ENCODE measurements at regions not wholly inside any gene's neighbourhood (a gene's known extent, or its start where the extent isn't known, plus 50 kb on each side); places are given as distances from the start of the nearest gene placed in this dataset.
"Not testable (repeated sequence)": the region's sequence is repeated elsewhere in the genome, so short reads cannot be mapped to it uniquely, and the experiment has no call there.

DNA sequence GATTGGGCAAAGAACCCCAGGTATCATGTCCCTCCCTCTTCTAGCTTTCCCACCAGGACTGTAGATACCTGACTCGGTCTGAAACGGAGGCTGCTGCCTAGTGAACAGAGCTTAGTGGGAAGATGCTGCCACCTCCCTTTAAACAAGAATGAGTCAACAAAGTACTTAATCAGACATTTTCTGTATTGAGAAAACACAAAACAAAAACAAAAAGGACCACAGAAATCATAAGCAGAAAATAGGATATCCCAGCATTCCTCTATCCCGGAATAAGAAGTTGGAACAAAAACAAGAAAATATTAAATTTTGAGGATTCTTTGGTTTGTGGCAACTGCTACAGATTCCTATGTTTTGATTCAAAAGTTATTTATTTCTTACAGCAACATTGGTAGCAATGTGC lies 51.7 kb upstream of the COL8A1 start:
- no peak for DNase-seq

DNA sequence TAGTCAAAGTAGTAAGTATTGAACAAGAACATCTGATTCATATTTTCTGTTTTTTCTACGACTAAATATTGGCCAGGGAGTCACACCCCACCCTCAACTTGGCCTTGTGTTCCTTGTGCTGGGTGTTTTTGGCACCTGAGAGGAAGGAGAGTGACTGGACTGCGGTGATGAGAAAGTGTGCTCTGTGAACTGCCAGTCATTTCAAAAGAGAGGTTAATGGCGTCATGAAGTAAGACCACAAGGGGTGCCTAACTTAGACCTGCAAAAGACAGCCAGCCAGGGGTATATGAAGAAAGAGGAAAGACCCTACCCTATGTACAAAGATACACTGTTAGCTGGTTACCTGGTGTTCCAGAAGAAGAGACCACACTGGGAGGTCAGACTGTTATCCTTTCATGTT lies 58.4 kb upstream of the COL8A1 start:
- no peak for DNase-seq

DNA sequence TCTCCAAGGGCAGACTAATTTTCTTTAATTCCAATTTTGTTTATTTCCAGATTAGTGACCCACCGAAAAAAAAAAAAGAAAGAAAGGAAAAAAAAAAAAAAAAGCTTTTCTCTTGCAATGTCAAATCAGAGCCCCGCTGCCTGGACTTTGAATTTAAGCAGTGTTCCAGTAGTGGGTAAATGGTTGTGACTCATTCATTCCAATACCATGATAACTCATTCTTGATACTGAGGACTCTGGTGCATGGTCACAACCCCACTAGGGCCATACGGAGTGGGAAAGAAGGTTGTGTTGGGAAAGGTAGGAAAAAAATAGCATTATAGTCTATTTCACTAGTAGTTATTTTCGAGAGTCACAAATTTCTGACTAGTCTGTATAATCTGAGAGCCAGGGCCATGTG lies 59.1 kb upstream of the COL8A1 start:
- no peak for DNase-seq

DNA sequence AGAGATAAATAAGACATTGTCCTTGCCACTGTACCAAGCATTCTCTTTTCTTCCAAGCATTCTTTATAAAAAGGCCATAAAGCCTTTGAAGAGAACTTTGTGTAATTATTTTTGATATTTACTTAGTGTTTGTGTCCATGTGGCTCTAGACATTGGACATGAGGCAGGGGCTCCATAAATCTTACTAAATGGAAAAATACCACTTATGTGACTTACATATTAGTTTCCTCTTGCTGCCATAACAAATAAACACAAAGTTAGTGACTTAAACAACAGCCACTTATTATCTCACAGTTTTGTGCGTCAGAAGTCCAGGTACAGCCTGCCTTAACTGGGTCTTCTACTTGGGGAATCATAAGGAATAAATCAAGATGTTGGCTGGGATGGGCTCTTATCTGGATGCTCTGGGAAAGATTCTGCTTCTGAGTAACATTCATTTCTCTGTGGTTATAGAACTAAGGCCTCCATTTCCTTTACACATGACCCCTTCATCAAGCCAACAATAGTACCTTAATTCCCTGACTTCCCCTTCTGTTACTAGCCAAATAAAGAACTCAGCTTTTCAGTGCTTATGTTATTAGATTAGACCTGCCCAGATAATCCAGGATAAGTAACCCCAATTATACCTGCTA lies 59.9 kb upstream of the COL8A1 start:
- DNase-seq: no peak

DNA sequence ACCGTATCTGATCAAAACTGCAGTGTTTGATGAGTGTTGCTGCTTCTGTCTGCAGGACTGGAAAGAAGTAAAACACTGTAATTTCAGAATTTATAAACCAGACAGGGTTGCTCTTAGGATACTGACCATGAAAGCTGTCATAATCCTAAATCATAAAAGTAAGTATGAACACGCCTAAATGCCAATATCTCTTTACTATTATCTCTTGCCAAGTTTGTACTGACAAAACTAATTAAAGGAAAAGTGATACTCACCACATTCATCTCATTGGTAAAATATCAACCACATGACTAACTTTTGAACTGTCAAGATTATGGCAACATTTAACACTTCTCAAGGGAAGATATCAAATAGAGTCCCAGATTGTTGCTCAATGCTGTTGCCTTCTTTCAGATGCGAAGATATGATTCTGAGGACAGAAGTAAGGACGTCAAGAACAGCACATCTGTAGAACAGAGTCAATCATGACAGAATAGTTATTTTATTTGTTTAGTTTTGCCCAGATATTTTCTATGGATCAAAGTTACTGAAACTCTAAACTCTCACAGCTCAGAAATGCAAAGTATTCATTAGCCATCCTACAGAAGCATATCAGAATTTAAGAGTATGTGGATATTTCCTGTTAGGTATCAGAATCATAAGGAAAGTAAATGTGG lies 61.4 kb upstream of the COL8A1 start:
- no peak for DNase-seq

DNA sequence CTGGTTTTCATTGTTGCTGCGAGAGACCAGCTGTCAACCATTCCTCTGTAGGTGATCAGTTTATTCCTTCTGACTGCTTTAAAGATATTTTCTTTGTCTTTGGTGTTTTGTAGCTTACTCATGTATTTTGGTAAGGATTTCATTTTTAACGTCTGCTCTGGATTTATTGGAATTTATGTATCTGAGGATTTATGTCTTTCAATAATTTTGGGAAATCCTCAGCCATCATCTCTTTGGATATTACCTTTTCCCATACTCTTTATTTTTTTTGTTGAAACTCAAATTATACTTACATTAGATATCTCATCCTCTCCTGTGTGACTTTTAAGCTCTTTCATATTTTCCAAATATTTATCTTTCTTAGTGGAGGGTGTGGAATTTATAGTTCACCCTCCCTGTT lies 62.7 kb upstream of the COL8A1 start:
- DNase-seq: no peak

DNA sequence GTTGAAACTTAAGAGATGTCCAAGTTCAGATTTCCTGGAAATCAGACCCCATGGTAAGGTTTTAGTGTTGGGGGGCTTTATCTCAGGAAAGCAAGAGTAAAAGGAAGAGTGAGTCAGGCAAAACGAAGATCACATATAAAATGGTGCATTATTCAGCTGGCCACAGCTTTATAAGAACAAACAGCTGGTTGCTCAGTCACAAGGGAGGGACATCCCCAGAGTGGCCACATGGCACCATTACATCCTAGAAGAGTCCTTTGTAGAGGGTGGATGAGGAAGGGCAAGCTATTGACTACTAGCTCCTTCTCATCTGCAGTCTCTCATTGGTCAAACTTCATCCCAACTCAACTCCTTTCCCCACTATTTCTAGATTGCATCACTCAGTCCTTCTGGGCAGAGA lies 68.3 kb upstream of the COL8A1 start:
- DNase-seq: no peak

DNA sequence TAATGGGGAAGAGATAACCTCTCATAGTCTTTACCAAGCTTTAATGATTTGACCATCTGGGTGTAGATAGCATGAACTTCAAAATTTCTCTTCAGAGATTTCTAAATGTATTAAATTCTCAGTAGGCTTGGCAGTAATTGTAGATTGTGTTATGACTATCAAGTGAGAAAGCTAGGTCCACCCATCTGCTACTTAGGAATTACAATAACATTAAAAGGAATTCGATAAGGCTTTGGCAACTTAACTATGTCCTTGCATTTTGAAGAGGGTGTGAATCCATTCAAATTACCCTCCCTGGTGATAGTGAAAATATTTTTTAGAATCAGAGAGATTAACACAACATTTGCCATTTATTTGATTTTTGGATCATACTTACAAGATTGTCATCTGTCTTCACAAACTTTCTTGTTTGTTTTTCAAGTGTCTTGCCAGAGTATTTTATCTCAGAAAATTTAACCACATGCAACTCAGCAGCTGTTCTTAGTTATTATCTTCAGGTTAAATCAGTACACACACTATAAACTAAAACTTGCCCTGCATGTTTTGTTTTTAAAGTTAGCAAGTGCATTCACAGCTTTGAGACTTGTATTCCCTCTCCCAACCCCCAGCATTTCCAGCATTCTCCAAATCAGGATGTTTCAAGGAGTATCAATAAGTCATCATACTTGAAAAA lies 69.6 kb upstream of the COL8A1 start:
- no peak for DNase-seq

DNA sequence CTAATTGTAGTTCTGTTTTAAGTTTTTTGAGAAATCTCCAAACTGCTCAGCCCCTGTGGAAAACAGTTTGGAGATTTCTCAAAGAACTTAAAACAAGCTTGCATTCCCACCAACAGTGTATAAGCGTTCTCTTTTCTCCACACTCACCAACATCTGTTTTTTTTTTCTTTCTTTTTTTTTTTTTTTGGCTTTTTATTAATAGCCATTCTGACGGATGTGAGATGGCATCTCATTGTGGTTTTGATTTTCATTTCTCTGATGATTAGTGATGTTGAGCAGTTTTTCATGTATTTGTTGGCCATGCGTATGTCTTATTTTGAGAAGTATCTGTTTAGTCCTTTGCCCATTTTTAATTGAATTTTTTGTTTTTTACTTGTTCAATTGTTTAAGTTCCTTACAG lies 73.1 kb upstream of the COL8A1 start:
- DNase-seq: no peak

DNA sequence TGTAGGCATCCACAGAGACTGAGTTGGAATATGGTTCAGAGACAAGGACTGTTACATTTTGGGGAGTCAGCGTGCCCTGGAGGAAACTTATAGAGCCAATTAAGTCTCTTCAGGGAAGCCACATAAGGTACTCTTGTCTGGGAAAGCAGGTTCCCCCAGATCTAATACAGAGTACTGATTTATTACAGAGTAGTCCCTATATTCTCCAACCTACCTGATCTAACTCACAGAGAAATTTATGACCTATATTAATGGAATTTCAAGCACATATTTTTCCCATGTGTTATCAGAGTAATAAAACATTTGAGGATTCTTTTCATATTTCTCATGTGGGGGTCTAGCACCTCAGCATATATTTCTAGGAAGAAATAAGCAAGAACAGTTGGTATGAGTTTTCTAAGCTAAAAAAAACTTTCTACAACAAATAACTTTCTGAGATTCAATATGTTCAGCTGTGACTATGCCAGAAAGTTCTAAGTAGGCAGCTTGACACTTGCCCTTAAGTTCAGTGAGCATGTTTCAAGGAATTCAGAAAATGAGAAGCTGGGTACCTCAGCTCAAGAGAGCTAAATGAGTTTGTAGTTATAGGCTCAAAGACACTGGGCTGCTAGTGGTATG lies 75.3 kb upstream of the COL8A1 start:
- no peak for DNase-seq

DNA sequence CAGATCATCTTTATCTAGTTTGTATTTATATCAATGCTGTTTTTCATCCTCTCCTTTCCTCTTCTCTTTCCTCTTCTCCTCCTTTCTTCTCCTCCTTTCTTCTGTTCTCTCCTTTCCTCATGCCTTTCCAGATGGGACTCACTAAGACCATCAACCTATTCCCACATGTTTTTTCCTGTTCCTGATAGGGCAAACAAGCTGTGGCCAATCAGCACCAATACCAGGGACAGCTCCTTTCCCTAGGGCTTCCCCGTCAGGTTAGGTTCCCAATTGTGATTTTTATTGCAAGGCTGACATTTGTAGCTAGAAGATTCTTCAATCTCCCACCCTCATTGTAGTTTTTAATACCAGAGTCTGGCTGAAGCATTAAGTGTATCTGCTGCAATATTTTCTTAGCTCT lies 76.3 kb upstream of the COL8A1 start:
- DNase-seq: no peak

DNA sequence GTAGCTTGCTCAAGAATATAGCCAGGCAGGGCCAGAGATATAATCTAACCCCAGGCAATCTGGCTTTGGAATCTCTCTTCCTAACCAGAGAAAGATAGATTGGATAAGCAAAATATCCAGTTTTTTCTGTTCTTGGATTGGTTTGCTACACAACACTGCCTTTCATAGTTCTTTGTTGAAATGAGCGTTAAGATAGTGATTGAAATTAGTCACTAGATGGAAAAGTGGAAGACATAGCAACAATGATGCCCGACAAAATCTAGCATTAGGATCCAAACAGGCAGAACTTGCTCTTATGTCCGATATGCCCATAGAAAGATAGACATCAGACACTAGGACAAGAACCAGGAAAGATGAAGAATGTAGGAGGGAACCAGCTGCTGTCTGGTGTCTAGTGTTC lies 77.3 kb upstream of the COL8A1 start:
- DNase-seq: no peak

DNA sequence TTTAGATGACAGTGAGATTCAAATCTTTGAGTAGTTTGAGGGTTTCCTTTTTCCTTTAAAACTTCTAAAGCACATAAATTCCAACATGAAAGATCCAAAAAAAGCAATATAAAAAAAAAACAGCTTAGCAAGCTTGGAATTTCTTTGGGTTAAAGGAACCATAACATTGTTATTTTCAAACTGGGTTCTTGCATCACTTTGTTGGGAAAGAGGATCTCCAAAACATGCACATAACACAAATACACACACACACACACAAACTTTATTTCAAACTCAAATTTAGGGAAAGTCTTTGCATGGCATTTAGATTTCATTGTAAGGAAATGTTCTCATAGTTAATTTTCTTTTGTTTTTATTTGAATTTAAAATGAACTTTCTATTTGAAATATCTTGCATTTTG lies 79.2 kb upstream of the COL8A1 start:
- no peak for DNase-seq

DNA sequence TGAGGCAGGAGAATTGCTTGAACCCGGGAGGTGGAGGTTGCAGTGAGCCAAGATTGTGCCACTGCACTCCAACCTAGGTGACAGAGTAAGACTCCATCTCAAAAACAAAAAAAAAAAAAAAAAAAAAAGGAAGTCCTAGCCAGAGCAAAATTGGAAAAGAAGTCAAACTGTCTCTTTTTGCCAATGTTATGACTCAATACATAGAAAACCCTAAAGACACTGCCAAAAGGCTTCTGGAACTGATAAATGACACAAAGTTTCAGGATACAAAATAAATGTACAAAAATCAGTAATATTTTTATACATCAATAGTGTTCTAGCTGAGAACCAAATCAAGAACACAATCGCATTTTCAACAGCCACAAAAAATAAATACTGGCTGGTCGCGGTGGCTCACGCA lies 82.5 kb upstream of the COL8A1 start:
- DNase-seq: not testable (repeated sequence)

DNA sequence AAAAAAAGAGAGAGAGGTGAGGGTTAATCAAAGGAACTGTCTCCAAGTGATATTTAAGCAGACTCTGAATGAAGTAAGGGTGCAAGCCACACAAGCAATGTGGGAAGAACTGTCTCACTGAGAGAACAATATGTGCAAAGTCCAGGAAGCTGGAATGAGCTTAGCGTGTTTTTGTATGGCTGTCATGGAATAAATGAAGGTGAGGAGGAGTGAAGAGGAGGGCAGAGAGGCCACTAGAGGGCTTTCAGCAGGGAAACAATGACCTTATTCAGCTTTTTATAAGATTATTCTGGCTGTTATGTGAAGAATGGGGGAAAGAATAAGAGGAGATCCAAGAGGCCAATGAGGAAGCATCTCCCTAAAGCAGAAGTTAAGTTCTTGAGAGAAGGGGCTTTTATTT lies 86.9 kb upstream of the COL8A1 start:
- DNase-seq: no peak

DNA sequence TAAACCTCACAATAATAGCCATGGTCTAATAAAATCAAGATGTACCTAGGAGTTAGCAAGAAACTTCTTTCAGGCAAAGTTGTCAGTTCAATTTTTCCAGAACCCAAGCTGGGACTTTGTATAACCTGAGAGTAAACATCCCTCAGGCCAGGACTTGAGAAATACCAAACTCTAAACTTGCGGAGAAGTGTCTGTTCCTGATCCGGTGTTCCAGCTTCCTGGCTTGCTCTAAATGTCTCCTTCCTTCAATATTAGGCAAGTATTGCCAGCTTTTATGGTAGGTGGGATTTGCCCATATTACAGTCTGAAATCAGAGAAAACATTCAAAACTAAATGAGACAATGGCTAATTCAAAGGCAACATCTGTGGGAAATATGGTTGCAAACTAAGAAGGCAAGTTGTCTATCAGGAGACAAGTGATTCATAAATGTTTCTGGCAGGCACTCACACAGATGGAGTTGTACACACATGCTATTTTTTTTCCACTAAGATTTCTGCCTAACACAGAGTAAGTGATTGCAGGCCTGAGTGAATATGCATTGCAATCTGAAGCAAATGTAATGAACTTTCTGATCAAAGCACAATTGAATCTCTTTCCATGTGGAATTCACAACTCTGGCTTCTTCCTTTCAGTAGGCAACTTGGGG lies 88.3 kb upstream of the COL8A1 start:
- DNase-seq: no peak

DNA sequence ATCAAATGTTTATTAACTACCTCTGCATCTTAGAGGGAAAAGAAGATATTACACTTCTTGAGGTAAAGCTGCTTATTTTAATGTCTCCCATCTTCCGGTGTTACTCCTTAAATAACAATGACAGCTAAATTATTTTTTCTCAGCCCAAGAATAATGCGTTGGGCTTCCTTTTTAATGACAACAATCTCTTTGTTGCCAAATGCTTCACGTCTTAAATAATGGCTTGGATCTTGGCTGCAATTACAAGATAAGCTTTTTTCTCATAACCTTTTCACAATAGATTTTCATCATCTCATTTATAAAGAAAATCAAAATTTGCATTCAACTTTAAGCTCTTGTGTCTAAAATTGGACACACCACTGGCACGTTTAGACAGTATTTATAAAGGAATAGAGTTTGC lies 89.2 kb upstream of the COL8A1 start:
- no peak for DNase-seq

DNA sequence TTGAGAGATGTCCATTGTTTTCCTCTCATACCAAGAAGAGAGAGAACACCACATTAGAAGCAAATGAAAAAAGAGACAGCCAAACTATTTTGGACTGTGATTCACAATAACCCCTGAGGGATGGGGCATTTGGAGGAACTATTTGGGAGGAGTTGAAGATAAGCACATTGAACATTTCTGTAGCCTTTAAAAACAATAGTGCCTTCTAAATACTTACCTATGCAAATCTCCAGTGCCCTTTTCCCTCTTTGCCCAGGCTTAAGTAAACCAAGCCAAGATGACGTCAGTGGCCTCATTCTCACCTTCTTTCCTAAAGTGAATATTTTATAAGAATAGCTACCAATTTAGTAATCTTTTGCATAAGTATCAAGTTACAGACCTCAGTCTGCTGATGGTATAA lies 89.7 kb upstream of the COL8A1 start:
- no peak for DNase-seq

DNA sequence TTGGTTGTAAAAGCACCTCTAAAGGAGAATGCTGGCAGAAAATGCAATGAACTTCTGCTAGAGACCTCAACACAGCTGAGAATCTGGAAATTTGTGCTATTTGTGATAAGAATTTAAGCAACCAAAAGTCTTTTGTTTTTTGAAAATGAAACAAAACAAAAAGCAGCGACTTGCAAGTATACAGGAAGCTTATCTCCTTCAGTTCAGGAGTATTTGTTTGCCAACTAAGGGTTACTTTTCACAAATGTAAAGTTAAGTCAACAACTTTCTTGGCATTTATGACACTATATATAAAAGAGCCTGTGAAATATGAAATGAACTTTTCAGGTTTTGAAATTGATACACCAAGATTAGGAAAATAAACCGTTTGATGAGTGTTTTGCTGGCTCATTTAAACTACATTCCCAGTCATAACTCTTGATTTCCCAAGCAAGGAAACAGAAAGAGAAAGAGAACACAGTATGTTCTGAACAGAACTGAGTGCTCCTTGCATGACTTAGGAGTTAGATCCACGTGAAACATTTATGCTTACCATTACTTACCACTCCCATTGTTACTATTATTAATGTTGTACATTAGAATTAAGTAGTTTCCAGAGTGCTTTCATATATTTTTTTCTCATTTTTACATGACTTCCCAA lies 92.3 kb upstream of the COL8A1 start:
- DNase-seq: no peak

DNA sequence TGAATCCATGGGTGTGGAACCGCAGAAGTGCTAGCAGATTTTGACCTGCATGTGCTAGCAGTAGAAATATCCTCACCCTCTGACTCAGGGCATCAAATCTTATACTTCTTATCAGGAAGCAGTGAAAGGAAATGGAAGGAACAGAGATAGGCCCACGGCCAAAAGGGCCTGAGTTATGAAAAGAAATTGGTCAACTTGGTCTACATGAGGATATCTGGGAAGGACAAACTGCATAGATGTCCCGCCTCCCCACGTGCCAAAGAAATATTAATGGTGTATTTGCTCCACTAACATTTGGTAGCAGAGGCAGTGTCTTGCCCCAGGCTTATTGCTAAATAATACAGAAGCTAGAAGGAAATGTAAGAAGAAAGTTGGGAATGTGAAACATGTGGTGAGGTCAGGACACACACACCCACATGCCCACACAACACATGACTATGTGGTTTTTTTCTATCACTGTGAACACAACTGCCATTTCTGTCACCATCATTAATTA lies 93.6 kb upstream of the COL8A1 start:
- no peak for DNase-seq

DNA sequence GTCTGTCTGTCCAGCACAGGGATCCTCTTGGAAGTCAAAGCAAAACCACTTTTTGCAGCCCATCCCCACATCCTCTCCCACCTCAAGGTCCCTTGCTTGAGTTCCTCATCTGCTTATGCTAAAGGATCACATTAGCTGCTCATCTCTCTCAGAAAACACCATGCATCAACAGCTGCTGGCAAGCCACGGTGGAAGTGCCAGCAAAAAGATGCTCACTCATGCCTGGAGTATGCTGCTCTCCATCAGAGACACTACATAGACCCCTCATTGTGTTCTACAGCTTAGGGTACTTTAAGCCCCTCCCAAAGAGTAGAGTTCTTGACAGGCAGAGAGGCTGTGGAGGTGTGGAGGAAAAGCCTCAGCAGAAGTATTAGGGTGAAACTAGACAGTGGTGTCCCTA lies 94.6 kb upstream of the COL8A1 start:
- no peak for DNase-seq

DNA sequence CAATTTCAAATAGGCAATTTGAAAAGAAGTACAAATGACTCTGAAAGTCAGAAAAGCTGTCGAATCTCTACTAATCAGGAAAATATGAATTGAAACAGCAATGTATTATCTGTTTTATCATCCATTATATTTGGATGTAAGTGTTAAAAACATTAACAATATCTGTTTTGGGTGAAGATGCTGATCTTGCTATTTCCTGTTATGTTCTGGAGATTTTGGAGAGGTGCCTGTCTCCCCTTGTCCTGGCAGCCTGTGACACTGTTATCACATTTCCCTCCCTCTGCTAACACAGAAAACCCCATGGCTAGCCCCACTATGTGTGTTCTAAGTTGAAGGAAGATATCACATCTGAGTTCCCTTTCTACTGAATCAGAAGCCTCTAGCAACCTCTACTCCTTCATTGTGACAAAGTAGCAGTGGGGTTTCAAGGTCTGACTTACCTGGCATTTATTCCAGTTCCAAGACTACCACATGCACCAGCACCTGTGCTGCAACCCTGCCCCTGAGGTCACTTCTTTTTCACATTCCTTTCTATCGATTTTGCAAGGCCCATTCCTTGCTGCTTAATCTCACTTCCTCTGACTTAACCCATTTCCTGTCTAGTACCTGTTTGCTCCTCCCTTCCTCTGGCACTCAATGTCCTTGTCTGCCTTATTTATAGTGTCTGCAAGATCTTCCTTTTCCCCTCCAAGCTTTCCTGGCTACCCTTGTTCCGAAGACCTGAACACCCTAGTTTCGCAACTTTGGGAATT lies 95.5 kb upstream of the COL8A1 start:
- DNase-seq: no peak

Measured in femur (tissue), 1 donor.